Brain microvascular endothelial cell (primary cell): ENCODE measurements at regions not wholly inside any gene's neighbourhood (a gene's known extent, or its start where the extent isn't known, plus 50 kb on each side); places are given as distances from the start of the nearest gene placed in this dataset.

Experiments used
- DNase-seq: peaks from one replicate; pipeline ENCODE4 v3.0.0-alpha.2; 2020
- H3K27ac ChIP-seq: fragments of 250-450 bp; sonication (Bioruptor Pico); 2 replicates; pipeline ENCODE4 v1.5.1; 2020; ENCODE audit warnings: mild to moderate bottlenecking, moderate library complexity
- H3K27me3 ChIP-seq: fragments of 250-450 bp; sonication (Bioruptor Pico); replicated peaks from 2 replicates; pipeline ENCODE4 v1.5.1; 2020; ENCODE audit warnings: mild to moderate bottlenecking
- H3K36me3 ChIP-seq: fragments of 250-450 bp; sonication (Bioruptor Pico); replicated peaks from 2 replicates; pipeline ENCODE4 v1.5.1; 2020; ENCODE audit warnings: mild to moderate bottlenecking
- H3K4me3 ChIP-seq: 2 replicates; pipeline ENCODE4 v1.5.1; 2011; ENCODE audit warnings: low read depth, mild to moderate bottlenecking, control low read depth, low read length, moderate library complexity
- in situ Hi-C: cut with HindIII; loops from 2 replicates; pipeline ENCODE4 v1.10.0; 2017; ENCODE audit warnings: low sequenced_read_pairs, low pct_ligation_motif_present
- TF ChIP-seq, protein P1 (sequence below): IDR thresholded peaks from 2 replicates; pipeline ENCODE4 v1.5.1; 2011; ENCODE audit warnings: low read depth, mild to moderate bottlenecking, moderate library complexity, low read length, control low read depth, inconsistent platforms; ENCODE audit errors: missing control alignments

DNA sequence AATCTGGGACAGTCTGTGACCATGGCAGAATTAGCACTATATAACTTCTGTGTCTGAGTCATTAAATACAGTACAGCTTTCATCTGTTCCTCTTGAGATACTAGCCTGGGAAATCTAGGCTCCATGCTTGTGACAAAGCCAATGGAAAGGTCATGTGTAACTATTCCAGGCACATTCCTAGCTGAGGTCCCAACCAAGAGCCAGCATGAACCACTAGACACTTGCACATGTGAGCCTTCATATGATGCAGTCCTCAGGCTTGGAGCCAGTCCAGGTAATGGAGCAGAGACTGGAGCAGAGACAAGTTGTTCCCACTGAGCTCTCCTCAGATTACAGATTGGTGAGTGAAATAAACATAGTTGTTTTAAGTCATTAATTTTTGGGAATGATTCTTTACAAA, 412.4 kb upstream of the ZNF462 start:
- no peak overlapping the region for H3K4me3 ChIP-seq
- no peaks in the 10 kb centered on the region for H3K27me3 ChIP-seq
- DNase-seq = no peak
- H3K36me3 ChIP-seq = no peaks in the 10 kb centered on the region
- TF ChIP-seq, protein P1, sequence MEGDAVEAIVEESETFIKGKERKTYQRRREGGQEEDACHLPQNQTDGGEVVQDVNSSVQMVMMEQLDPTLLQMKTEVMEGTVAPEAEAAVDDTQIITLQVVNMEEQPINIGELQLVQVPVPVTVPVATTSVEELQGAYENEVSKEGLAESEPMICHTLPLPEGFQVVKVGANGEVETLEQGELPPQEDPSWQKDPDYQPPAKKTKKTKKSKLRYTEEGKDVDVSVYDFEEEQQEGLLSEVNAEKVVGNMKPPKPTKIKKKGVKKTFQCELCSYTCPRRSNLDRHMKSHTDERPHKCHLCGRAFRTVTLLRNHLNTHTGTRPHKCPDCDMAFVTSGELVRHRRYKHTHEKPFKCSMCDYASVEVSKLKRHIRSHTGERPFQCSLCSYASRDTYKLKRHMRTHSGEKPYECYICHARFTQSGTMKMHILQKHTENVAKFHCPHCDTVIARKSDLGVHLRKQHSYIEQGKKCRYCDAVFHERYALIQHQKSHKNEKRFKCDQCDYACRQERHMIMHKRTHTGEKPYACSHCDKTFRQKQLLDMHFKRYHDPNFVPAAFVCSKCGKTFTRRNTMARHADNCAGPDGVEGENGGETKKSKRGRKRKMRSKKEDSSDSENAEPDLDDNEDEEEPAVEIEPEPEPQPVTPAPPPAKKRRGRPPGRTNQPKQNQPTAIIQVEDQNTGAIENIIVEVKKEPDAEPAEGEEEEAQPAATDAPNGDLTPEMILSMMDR = no peak
- in situ Hi-C loops = no loop called here
- no peak overlapping the region for H3K27ac ChIP-seq

DNA sequence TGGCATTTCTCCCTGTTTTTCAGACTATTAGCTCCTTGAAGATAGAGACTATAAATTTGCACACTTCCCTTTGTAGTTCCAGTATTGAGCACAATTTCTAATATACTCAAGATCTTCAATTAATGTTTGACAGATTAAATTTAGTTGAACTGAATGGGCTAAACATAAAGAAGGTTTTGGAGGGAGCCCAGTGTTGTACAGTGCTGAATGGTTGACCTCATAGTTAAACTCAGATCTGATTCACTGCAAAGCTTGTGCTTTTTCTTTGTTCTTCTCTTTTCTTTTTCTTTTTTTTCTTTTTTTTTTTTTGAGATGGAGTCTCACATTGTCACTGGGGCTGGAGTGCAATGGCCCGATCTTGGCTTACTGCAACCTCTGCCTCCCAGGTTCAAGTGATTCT, 411.7 kb upstream of the ZNF462 start:
- Histone ChIP-seq H3K27ac (no peak overlapping the region), H3K36me3 (no peaks in the 10 kb centered on the region), H3K27me3 (no peaks in the 10 kb centered on the region), H3K4me3 (no peak overlapping the region)
- DNase-seq = no peak
- in situ Hi-C loops = no loop called here
- TF ChIP-seq, protein P1 = no peak

DNA sequence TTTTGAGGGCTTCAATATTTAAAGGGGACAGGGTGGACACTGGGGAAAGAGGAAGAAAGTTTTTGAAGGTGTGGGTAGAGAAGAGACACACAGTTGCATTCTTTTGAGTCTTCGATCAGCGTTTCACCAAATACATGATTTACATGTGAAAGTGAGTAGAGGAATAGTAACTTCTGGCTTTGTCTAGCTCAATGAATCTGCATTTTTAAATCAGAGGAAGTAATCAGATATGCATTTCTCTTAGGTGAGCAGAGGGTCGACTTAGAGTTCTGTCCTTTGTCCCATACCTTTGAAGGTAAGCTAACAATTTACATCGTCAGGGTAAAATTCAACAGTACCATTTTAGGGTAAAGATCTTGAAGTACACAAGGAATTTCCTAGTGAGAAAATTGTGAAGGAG, 406.4 kb upstream of the ZNF462 start:
- TF ChIP-seq, protein P1 = no peak
- no peaks in the 10 kb centered on the region for H3K27me3 ChIP-seq
- H3K36me3 ChIP-seq = no peaks in the 10 kb centered on the region
- no peak for DNase-seq
- H3K27ac ChIP-seq = no peak overlapping the region
- in situ Hi-C loops = no loop called here
- no peak overlapping the region for H3K4me3 ChIP-seq

DNA sequence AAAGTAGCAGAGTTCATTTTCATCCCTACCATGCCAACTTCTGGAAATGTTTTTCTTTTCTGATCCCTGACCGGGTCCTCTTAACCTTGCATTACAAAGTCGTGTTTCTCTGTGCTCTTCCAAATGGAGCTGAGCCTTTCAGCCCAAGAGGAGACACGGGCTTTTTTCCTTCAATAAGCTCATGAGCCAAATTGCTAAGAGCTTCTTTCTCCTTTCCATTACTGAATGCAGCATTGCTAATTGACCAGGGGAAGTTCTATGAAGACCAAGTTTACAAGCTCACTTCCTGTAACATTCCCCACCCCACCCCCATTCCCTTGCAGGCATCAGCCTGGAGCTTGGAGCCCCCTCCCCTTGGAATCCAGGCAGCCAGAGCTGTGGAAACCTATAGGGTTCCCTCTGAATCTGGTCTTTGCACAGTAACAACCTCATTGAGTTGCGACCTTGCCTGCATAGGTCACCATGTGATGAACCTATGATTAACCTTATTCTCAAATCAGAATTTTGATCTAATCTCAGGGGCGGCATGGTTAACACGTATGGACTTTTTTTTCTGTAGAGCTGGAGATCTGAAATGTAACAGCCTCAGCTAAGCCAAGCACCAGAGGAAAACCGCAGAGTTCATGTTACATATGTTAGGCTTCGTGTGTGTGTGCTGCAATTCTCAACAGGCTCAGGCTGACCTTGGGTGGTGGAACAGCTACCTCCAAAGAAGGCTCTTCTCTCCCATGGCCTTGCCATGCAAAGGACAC, 395.7 kb upstream of the ZNF462 start:
- in situ Hi-C loops = no loop called here
- DNase-seq = no peak

DNA sequence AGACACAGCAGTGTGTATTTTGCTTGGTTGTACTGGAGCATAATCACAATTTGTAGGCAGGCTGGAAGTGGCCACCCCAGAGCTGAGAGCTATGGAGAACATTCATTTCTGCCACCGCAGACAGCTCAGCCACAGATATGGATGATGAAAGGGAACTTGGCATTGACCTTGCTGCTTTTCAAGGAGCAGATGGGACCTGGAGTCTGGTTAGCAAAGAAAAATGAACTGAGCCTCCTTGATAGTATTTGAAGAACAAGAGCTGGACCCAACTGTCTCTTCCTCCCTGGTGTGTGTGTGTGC, 395.2 kb upstream of the ZNF462 start:
- H3K27me3 ChIP-seq = no peaks in the 10 kb centered on the region
- in situ Hi-C loops = no loop called here

More for the DNA sequence above, 395.7 kb upstream of the ZNF462 start:
- Histone ChIP-seq H3K4me3 (no peak overlapping the region), H3K27me3 (no peaks in the 10 kb centered on the region), H3K36me3 (no peaks in the 10 kb centered on the region), H3K27ac (no peak overlapping the region)
- TF ChIP-seq, protein P1 = no peak

More for the DNA sequence above, 395.2 kb upstream of the ZNF462 start:
- Histone ChIP-seq H3K4me3 (no peak overlapping the region), H3K36me3 (no peaks in the 10 kb centered on the region), H3K27ac (no peak overlapping the region)
- TF ChIP-seq, protein P1 = no peak
- DNase-seq = no peak
